ENCODE measurements at regions not wholly inside any gene's neighbourhood (a gene's known extent, or its start where the extent isn't known, plus 50 kb on each side); places are given as distances from the start of the nearest gene placed in this dataset.
"Not testable (repeated sequence)": the region's sequence is repeated elsewhere in the genome, so short reads cannot be mapped to it uniquely, and the experiment has no call there.

GRCh38 chr13:76245211-76245610 is 609.1 kb downstream of the LMO7 start:
- DNase-seq (ENCODE audit: extremely low read depth, low read depth): no peak
- no peak for TF ChIP-seq CTCF (IDR thresholded peaks at IDR 0.05; ENCODE audit: low read depth, low read length)

GRCh38 chr13:76243120-76243519 is 607.0 kb downstream of the LMO7 start:
- DNase-seq (ENCODE audit: extremely low read depth, low read depth): not testable (repeated sequence)

GRCh38 chr13:76239031-76239680 is 603.0 kb downstream of the LMO7 start:
- DNase-seq (ENCODE audit: extremely low read depth, low read depth): no peak
- no peak for TF ChIP-seq CTCF (IDR thresholded peaks at IDR 0.05; ENCODE audit: low read depth, low read length)

GRCh38 chr13:76231522-76232167 is 595.5 kb downstream of the LMO7 start:
- TF ChIP-seq CTCF (IDR thresholded peaks at IDR 0.05; ENCODE audit: low read depth, low read length): no peak
- no peak for DNase-seq (ENCODE audit: extremely low read depth, low read depth)

GRCh38 chr13:76229281-76229680 is 593.2 kb downstream of the LMO7 start:
- TF ChIP-seq CTCF (IDR thresholded peaks at IDR 0.05; ENCODE audit: low read depth, low read length): no peak
- DNase-seq (ENCODE audit: extremely low read depth, low read depth): no peak

GRCh38 chr13:76226941-76227340 is 590.8 kb downstream of the LMO7 start:
- no peak for DNase-seq (ENCODE audit: extremely low read depth, low read depth)
- no peak for TF ChIP-seq CTCF (IDR thresholded peaks at IDR 0.05; ENCODE audit: low read depth, low read length)

GRCh38 chr13:76225815-76226489 is 589.8 kb downstream of the LMO7 start:
- DNase-seq (ENCODE audit: extremely low read depth, low read depth): no peak

More at GRCh38 chr13:76225815-76226489, 589.8 kb downstream of the LMO7 start:
- no peak for TF ChIP-seq CTCF (IDR thresholded peaks at IDR 0.05; ENCODE audit: low read depth, low read length)
